WTC11 (cell line): ENCODE measurements at regions not wholly inside any gene's neighbourhood (a gene's known extent, or its start where the extent isn't known, plus 50 kb on each side); places are given as distances from the start of the nearest gene placed in this dataset.

Experiments
- ELF4 ChIP-seq: sonication (generic); formaldehyde crosslinking; IDR thresholded peaks from 2 replicates; pipeline ENCODE4 v1.8.1; 2022; ENCODE audit warnings: low read depth, mild to moderate bottlenecking, moderate library complexity, missing genetic modification reagents
- JUN ChIP-seq: sonication (generic); formaldehyde crosslinking; IDR thresholded peaks from 2 replicates; pipeline ENCODE4 v1.8.0; 2023; ENCODE audit warnings: mild to moderate bottlenecking, missing genetic modification reagents
- MXD4 ChIP-seq: fragments of 250-450 bp; sonication (Bioruptor Pico); IDR thresholded peaks from 2 replicates; pipeline ENCODE4 v1.8.0; 2021; ENCODE audit warnings: mild to moderate bottlenecking, moderate library complexity, borderline replicate concordance
- TEAD1 ChIP-seq: sonication (generic); formaldehyde crosslinking; IDR thresholded peaks from 2 replicates; pipeline ENCODE4 v1.8.0; 2022; ENCODE audit warnings: mild to moderate bottlenecking, missing genetic modification reagents
- ZNF121 ChIP-seq: sonication (generic); formaldehyde crosslinking; IDR thresholded peaks from 2 replicates; pipeline ENCODE4 v1.8.0; 2023; ENCODE audit warnings: missing genetic modification reagents
- TF ChIP-seq, protein P1 (sequence below): fragments of 200-600 bp; IDR thresholded peaks from 2 replicates; pipeline ENCODE4 v1.8.0; 2022; ENCODE audit warnings: antibody characterized with exemption

DNA sequence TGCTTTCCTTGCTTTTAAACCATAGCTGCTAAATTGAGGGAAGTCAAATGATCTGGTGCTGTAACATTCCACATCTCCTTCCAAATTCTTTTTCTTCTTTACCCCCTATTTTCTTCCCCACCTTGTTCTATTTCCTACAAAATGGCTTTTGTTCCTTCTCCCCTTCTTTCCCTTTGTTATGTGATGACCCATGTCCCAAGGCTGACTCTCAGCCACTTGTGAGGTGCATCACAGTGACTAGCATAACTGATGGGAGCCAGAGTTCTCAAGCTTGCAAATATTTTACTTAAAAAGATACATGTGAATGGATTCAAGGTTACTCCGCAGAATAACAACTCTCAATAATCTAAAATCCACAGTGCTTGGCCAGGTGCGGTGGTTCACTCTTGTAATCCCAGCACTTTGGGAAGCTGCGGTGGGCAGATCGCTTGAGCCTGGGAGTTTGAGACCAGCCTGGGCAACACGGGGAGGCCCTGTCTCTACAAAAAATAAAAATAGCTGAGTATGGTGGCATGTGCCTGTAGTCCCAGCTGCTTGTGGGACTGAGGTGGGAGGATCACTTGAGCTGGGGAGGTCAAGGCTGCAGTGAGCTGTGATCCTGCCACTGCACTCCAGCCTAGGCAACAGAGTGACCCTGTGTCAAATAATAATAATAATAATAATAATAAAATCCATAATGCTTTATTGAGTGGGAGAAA, 100.1 kb upstream of the CERS6 start:
- TF ChIP-seq JUN (CRISPR knock-in tag) (no peak), TEAD1 (no peak), ELF4 (CRISPR knock-in tag) (no peak), ZNF121 (CRISPR knock-in tag) (no peak), MXD4 (no peak)
- TF ChIP-seq, protein P1, sequence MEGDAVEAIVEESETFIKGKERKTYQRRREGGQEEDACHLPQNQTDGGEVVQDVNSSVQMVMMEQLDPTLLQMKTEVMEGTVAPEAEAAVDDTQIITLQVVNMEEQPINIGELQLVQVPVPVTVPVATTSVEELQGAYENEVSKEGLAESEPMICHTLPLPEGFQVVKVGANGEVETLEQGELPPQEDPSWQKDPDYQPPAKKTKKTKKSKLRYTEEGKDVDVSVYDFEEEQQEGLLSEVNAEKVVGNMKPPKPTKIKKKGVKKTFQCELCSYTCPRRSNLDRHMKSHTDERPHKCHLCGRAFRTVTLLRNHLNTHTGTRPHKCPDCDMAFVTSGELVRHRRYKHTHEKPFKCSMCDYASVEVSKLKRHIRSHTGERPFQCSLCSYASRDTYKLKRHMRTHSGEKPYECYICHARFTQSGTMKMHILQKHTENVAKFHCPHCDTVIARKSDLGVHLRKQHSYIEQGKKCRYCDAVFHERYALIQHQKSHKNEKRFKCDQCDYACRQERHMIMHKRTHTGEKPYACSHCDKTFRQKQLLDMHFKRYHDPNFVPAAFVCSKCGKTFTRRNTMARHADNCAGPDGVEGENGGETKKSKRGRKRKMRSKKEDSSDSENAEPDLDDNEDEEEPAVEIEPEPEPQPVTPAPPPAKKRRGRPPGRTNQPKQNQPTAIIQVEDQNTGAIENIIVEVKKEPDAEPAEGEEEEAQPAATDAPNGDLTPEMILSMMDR, result no peak
